Stimulated activated CD8-positive, alpha-beta memory T cell treated with anti-CD3 and anti-CD28 coated beads, Interleukin-12 subunit alpha, Interleukin-12 subunit beta, amount 100 ng/mL, for 1 hour (primary cell): ENCODE measurements at regions not wholly inside any gene's neighbourhood (a gene's known extent, or its start where the extent isn't known, plus 50 kb on each side); places are given as distances from the start of the nearest gene placed in this dataset.
"Not testable (repeated sequence)": the region's sequence is repeated elsewhere in the genome, so short reads cannot be mapped to it uniquely, and the experiment has no call there.

Source experiments
- DNase-seq: peaks from one replicate; pipeline ENCODE4 v3.0.0-alpha.2; 2020; ENCODE audit warnings: low read depth

GRCh38 chr6:10343320-10343719 is 71.6 kb downstream of the TFAP2A start:
- no peak for DNase-seq

GRCh38 chr6:10341605-10342004 is 73.3 kb downstream of the TFAP2A start:
- no peak for DNase-seq

- no peak for DNase-seq
Observed at GRCh38 chr6:10338151-10338550, 76.7 kb downstream of the TFAP2A start.

- not testable (repeated sequence) for DNase-seq
Observed at GRCh38 chr6:10337376-10337775, 77.5 kb downstream of the TFAP2A start.

GRCh38 chr6:10332111-10332510 is 82.8 kb downstream of the TFAP2A start:
- no peak for DNase-seq

GRCh38 chr6:10331334-10331968 is 83.4 kb downstream of the TFAP2A start:
- no peak for DNase-seq

- no peak for DNase-seq
Observed at GRCh38 chr6:10330515-10330914, 84.4 kb downstream of the TFAP2A start.

- DNase-seq, result no peak
Observed at GRCh38 chr6:10323018-10323417, 91.9 kb downstream of the TFAP2A start.

- no peak for DNase-seq
Observed at GRCh38 chr6:10320291-10320690, 94.6 kb downstream of the TFAP2A start.

- no peak for DNase-seq
Observed at GRCh38 chr6:10316373-10316721, 98.5 kb downstream of the TFAP2A start.

- no peak for DNase-seq
Observed at GRCh38 chr6:10315658-10316372, 99.1 kb downstream of the TFAP2A start.

- no peak for DNase-seq
Observed at GRCh38 chr6:10315034-10315433, 99.8 kb downstream of the TFAP2A start.

GRCh38 chr6:10314163-10314955 is 100.5 kb downstream of the TFAP2A start:
- no peak for DNase-seq

GRCh38 chr6:10313799-10314162 is 101.1 kb downstream of the TFAP2A start:
- DNase-seq, result no peak

- DNase-seq, result no peak
Observed at GRCh38 chr6:10312445-10312844, 102.4 kb downstream of the TFAP2A start.

GRCh38 chr6:10311546-10312405 is 103.1 kb downstream of the TFAP2A start:
- DNase-seq, result not testable (repeated sequence)

- DNase-seq, result no peak
Observed at GRCh38 chr6:10310826-10311225, 104.0 kb downstream of the TFAP2A start.

- DNase-seq, result no peak
Observed at GRCh38 chr6:10310330-10310653, 104.6 kb downstream of the TFAP2A start.

- DNase-seq, result no peak
Observed at GRCh38 chr6:10309457-10310329, 105.2 kb downstream of the TFAP2A start.

GRCh38 chr6:10307476-10307875 is 107.4 kb downstream of the TFAP2A start:
- no peak for DNase-seq

GRCh38 chr6:10307028-10307427 is 107.8 kb downstream of the TFAP2A start:
- no peak for DNase-seq
